ENCODE measurements at regions not wholly inside any gene's neighbourhood (a gene's known extent, or its start where the extent isn't known, plus 50 kb on each side); places are given as distances from the start of the nearest gene placed in this dataset.

DNA sequence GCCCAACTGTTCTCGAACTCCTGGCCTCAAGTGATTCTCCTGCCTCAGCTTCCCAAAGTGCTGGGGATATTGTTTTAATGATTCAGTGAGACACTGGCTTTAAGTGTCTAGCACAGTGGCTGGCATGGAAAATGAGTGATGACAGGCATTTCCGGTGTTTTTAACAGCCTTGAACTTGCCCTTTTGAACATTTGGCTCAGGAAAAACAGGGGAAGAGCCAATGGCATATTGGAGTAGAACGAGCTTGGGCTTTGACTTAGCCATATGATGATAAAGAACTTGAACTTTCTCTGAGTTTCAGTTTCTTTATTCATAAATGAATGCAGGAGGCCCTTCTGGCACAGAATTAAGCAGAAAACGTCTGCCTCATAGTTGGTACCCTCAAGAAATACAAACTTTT is 145.0 kb upstream of the HS3ST4 start:
- TF ChIP-seq, protein P1, sequence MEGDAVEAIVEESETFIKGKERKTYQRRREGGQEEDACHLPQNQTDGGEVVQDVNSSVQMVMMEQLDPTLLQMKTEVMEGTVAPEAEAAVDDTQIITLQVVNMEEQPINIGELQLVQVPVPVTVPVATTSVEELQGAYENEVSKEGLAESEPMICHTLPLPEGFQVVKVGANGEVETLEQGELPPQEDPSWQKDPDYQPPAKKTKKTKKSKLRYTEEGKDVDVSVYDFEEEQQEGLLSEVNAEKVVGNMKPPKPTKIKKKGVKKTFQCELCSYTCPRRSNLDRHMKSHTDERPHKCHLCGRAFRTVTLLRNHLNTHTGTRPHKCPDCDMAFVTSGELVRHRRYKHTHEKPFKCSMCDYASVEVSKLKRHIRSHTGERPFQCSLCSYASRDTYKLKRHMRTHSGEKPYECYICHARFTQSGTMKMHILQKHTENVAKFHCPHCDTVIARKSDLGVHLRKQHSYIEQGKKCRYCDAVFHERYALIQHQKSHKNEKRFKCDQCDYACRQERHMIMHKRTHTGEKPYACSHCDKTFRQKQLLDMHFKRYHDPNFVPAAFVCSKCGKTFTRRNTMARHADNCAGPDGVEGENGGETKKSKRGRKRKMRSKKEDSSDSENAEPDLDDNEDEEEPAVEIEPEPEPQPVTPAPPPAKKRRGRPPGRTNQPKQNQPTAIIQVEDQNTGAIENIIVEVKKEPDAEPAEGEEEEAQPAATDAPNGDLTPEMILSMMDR (IDR thresholded peaks at IDR 0.05): no peak
- TF ChIP-seq POLR2A (IDR thresholded peaks at IDR 0.05): no peak

Measured in body of pancreas (tissue), 4 donors.